H1 (cell line): ENCODE measurements at regions not wholly inside any gene's neighbourhood (a gene's known extent, or its start where the extent isn't known, plus 50 kb on each side); places are given as distances from the start of the nearest gene placed in this dataset.

ENCODE experiments used
- CTCF ChIA-PET: fragments of 300-600 bp; sonication (Branson Sonifier 250); formaldehyde crosslinking; loops from one replicate; lab custom pipeline; 2021; ENCODE audit not compliant: partially characterized antibody; lab: Charles Lee
- POLR2A ChIA-PET: fragments of 300-600 bp; sonication (Branson Sonifier 250); formaldehyde crosslinking; loops from one replicate; lab custom pipeline; 2021; ENCODE audit warnings: inconsistent platforms; ENCODE audit not compliant: partially characterized antibody; lab: Charles Lee
- DNase-seq, 2 experiments: peaks; one replicate each; pipeline versions ENCODE4 v3.0.0 to v3.0.0-alpha.2; 2010 to 2022; ENCODE audit warnings: low spot score in 2 of 2, low read depth in 1 of 2, mixed read lengths in 1 of 2
- FAIRE-seq: peaks from 2 replicates; lab custom pipeline; 2011; peaks lifted over from hg19 to GRCh38; lab: Jason Lieb, UNC
- H2AFZ ChIP-seq: 2 replicates; pipeline ENCODE4 v1.8.1; 2012; ENCODE audit warnings: low read length, inconsistent platforms
- H2AK5ac ChIP-seq: 2 replicates; pipeline ENCODE4 v1.6.1; 2013; ENCODE audit warnings: low read depth, low read length
- H2BK120ac ChIP-seq: replicated peaks from 2 replicates; pipeline ENCODE3; 2013; ENCODE audit warnings: low read depth, low read length, inconsistent platforms
- H2BK12ac ChIP-seq: 2 replicates; pipeline ENCODE4 v1.6.1; 2013; ENCODE audit warnings: low read depth, low read length
- H2BK15ac ChIP-seq: 2 replicates; pipeline ENCODE4 v1.6.1; 2013; ENCODE audit warnings: low read length
- H2BK20ac ChIP-seq: 2 replicates; pipeline ENCODE4 v1.6.1; 2013; ENCODE audit warnings: low read length
- H2BK5ac ChIP-seq: 2 replicates; pipeline ENCODE4 v1.6.1; 2013; ENCODE audit warnings: low read depth, low read length
- H3K14ac ChIP-seq: 2 replicates; pipeline ENCODE4 v1.6.1; 2013; ENCODE audit warnings: inconsistent platforms; ENCODE audit not compliant: insufficient read length
- H3K18ac ChIP-seq: 2 replicates; pipeline ENCODE4 v1.6.1; 2013; ENCODE audit warnings: low read length; ENCODE audit errors: extremely low read depth
- H3K23ac ChIP-seq: 2 replicates; pipeline ENCODE4 v1.6.1; 2013; ENCODE audit warnings: inconsistent platforms; ENCODE audit not compliant: insufficient read length
- H3K23me2 ChIP-seq: 2 replicates; pipeline ENCODE4 v1.6.1; 2013; ENCODE audit warnings: low read depth, low read length
- H3K27ac ChIP-seq: 2 replicates; pipeline ENCODE4 v1.6.1; 2011; ENCODE audit warnings: low read depth, low read length, inconsistent platforms
- H3K27me3 ChIP-seq, 4 experiments: replicated peaks in 1 of 4; 1 replicate in 1 of 4; 2 replicates in 3 of 4; pipeline versions ENCODE4 v1.6.1 to v1.8.1; 2011 to 2013; ENCODE audit warnings: low read length in 3 of 4, mild to moderate bottlenecking in 3 of 4, inconsistent platforms in 2 of 4, mixed read lengths in 2 of 4, moderate library complexity in 1 of 4; ENCODE audit not compliant: control insufficient read depth in 3 of 4, insufficient read depth in 3 of 4; ENCODE audit errors: extremely low read depth in 1 of 4
- H3K36me3 ChIP-seq, 4 experiments: 2 replicates each; pipeline versions ENCODE4 v1.6.1 to v1.8.1; 2011 to 2013; ENCODE audit warnings: mild to moderate bottlenecking in 4 of 4, low read length in 3 of 4, moderate library complexity in 2 of 4, control low read depth in 1 of 4, inconsistent platforms in 1 of 4; ENCODE audit not compliant: insufficient read depth in 4 of 4, control insufficient read depth in 2 of 4
- H3K4ac ChIP-seq: replicated peaks from 2 replicates; pipeline ENCODE3; 2013; ENCODE audit warnings: low read length, low read depth, mixed read lengths, inconsistent platforms; ENCODE audit not compliant: insufficient read length
- H3K4me1 ChIP-seq, 4 experiments: replicated peaks in 1 of 4; 1 replicate in 1 of 4; 2 replicates in 3 of 4; pipeline versions ENCODE4 v1.6.1 to v1.8.1; 2011 to 2013; ENCODE audit warnings: low read length in 3 of 4, inconsistent platforms in 2 of 4, mixed read lengths in 1 of 4; ENCODE audit not compliant: insufficient read depth in 4 of 4, control insufficient read depth in 3 of 4
- H3K4me2 ChIP-seq, 2 experiments: 2 replicates each; pipeline versions ENCODE4 v1.6.1 to v1.8.1; 2011 to 2013; ENCODE audit warnings: low read depth in 2 of 2, low read length in 2 of 2, control low read depth in 1 of 2, inconsistent platforms in 1 of 2, mild to moderate bottlenecking in 1 of 2; ENCODE audit not compliant: insufficient read depth in 1 of 2
- H3K4me3 ChIP-seq, 4 experiments: fragments of 200-600, 300-600 bp in 1 of 4; sonication (generic), shearing (Covaris generic), sonication (Bioruptor Twin) in 1 of 4; 2 replicates each; pipeline versions ENCODE4 v1.5.1 to v1.8.1; 2011 to 2016; ENCODE audit warnings: low read length in 4 of 4, low read depth in 3 of 4, control low read depth in 2 of 4, inconsistent platforms in 2 of 4, mild to moderate bottlenecking in 2 of 4, mixed read lengths in 1 of 4, moderate library complexity in 1 of 4; ENCODE audit not compliant: insufficient read depth in 2 of 4; ENCODE audit errors: extremely low read depth in 1 of 4
- H3K56ac ChIP-seq: replicated peaks from 2 replicates; pipeline ENCODE3; 2013; ENCODE audit warnings: low read depth, mild to moderate bottlenecking, mixed read lengths, low read length, inconsistent platforms; ENCODE audit not compliant: insufficient read length
- H3K79me1 ChIP-seq: 2 replicates; pipeline ENCODE4 v1.6.1; 2013; ENCODE audit warnings: low read depth, low read length, control low read depth
- H3K79me2 ChIP-seq, 2 experiments: 2 replicates each; pipeline versions ENCODE4 v1.6.1 to v1.8.1; 2012 to 2013; ENCODE audit warnings: low read length in 2 of 2, mild to moderate bottlenecking in 2 of 2, inconsistent platforms in 1 of 2; ENCODE audit not compliant: insufficient read depth in 2 of 2, control insufficient read depth in 1 of 2
- H3K9ac ChIP-seq, 4 experiments: replicated peaks in 1 of 4; 1 replicate in 1 of 4; 2 replicates in 3 of 4; pipeline versions ENCODE4 v1.6.1 to v1.8.1; 2011 to 2013; ENCODE audit warnings: low read depth in 3 of 4, low read length in 3 of 4, control low read depth in 2 of 4, mild to moderate bottlenecking in 2 of 4, moderate library complexity in 2 of 4, inconsistent platforms in 1 of 4; ENCODE audit errors: extremely low read depth in 1 of 4
- H3K9me3 ChIP-seq, 2 experiments: 2 replicates each; pipeline versions ENCODE4 v1.6.1 to v1.8.1; 2012 to 2013; ENCODE audit warnings: mild to moderate bottlenecking in 2 of 2, moderate library complexity in 2 of 2, control low read depth in 1 of 2, inconsistent platforms in 1 of 2, low read depth in 1 of 2, low read length in 1 of 2, mixed read lengths in 1 of 2; ENCODE audit not compliant: insufficient read depth in 2 of 2
- H4K20me1 ChIP-seq, 2 experiments: replicated peaks in 1 of 2; 2 replicates each; pipeline versions ENCODE3 to v1.8.1; 2011 to 2013; ENCODE audit warnings: inconsistent platforms in 2 of 2, low read length in 2 of 2, mild to moderate bottlenecking in 1 of 2; ENCODE audit not compliant: insufficient read depth in 2 of 2, control insufficient read depth in 1 of 2
- H4K5ac ChIP-seq: 2 replicates; pipeline ENCODE4 v1.6.1; 2013; ENCODE audit warnings: low read length, low read depth, mixed read lengths, inconsistent platforms; ENCODE audit not compliant: insufficient read length
- H4K8ac ChIP-seq: 2 replicates; pipeline ENCODE4 v1.8.0; 2013; ENCODE audit warnings: mild to moderate bottlenecking, moderate library complexity, low read length, inconsistent platforms; ENCODE audit not compliant: insufficient read depth; ENCODE audit errors: extremely low read depth
- H4K91ac ChIP-seq: replicated peaks from 2 replicates; pipeline ENCODE3; 2013; ENCODE audit warnings: low read length, mixed read lengths, inconsistent platforms; ENCODE audit not compliant: insufficient read length
- GTF2F1 ChIP-seq: IDR thresholded peaks from 2 replicates; pipeline ENCODE4 v1.6.1; 2012; ENCODE audit warnings: low read depth, low read length, improper control_type of control experiment, borderline replicate concordance
- POLR2A ChIP-seq, 2 experiments: IDR thresholded peaks; 1 replicate in 1 of 2; 2 replicates in 1 of 2; pipeline ENCODE4 v1.6.1; 2011; ENCODE audit warnings: low read depth in 2 of 2, low read length in 2 of 2, mild to moderate bottlenecking in 2 of 2; ENCODE audit errors: control extremely low read depth in 1 of 2
- RXRA ChIP-seq: IDR thresholded peaks from 2 replicates; pipeline ENCODE4 v1.6.1; 2011; ENCODE audit warnings: low read depth, mild to moderate bottlenecking, low read length, moderate library complexity; ENCODE audit not compliant: insufficient read depth
- WGBS, 2 experiments: shearing (Covaris generic) in 1 of 2; methylation state at CpG; one replicate each; pipeline versions ENCODE4 v1.1.6 to v1.1.7; 2013 to 2015; ENCODE audit warnings: low lambda C conversion rate in 2 of 2, mixed read lengths in 2 of 2, inconsistent platforms in 1 of 2, low coverage in 1 of 2, missing lambda C conversion rate in 1 of 2; ENCODE audit not compliant: insufficient replicate concordance in 2 of 2, insufficient coverage in 1 of 2, insufficient read length in 1 of 2; ENCODE audit errors: extremely low coverage in 1 of 2, missing lambda C conversion rate in 1 of 2; 5-methylcytosine and 5-hydroxymethylcytosine counted together

DNA sequence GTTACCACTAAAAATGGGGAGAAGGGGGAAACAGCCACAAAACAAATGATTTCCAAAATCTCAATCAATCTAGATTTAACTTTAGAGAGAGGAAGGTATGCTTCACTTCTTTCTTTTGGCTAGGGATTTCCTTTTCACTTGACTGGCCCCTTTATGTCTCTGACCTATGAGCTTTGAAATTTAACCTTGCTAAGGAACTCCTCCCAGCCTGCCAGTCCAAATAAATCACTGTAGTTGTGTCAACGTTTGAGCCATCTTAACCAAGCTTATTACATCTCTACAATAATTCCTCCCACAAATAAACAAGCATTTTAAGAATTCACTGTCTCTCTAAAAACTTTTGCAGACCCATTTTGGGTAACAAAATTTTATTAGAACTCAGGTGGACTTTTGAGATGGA is 315.5 kb upstream of the CELF2 start:
- Histone ChIP-seq H3K4me3 (no peak overlapping the region), H2AK5ac (no peak overlapping the region), H3K9me3 (no peaks in the 10 kb centered on the region; a peak in 1 of 4 replicates), H3K79me2 (no peaks in the 10 kb centered on the region), H3K4ac (no peak overlapping the region), H2BK12ac (no peak overlapping the region), H3K79me1 (no peaks in the 10 kb centered on the region), H2BK5ac (no peak overlapping the region), H3K27me3 (no peaks in the 10 kb centered on the region), H3K27ac (no peak overlapping the region), H4K91ac (no peak overlapping the region), H3K4me1 (peaks cover 0 to 4% (median under 1%) of the 10 kb centered on the region in 4 experiments; a peak in 1 of 7 replicates), H3K23me2 (no peaks in the 10 kb centered on the region), H3K23ac (no peak overlapping the region)
- POLR2A ChIA-PET, result no interaction called here
- 67% methylated on average over 1 of the region's 1 CpG; no CpG with 5 or more reads in 1 of the 2 experiments for WGBS, 2 experiments
- TF ChIP-seq POLR2A (IDR thresholded peaks at IDR 0.05; ENCODE audit: control extremely low read depth in 1 of 2, low read depth in 2 of 2, low read length in 2 of 2), result no peak
- no peak for TF ChIP-seq RXRA
- no peak for TF ChIP-seq GTF2F1
- TF ChIP-seq, all 59 proteins: peak for 0
- no peak overlapping the region for H3K9ac ChIP-seq
- H4K5ac ChIP-seq, result no peak overlapping the region
- no peak overlapping the region for H3K4me2 ChIP-seq
- H3K56ac ChIP-seq, result no peak overlapping the region
- no peak overlapping the region for H3K18ac ChIP-seq
- H2BK20ac ChIP-seq, result no peak overlapping the region
- no peak overlapping the region for H3K14ac ChIP-seq
- no peak overlapping the region for H2BK15ac ChIP-seq
- CTCF ChIA-PET, result interaction anchor here (0.6 kb wide), 1 partner anchor 82 kb away, joined by 3 read pairs; no protein-coding TSS in a partner anchor
- no peak overlapping the region for H2BK120ac ChIP-seq
- FAIRE-seq (no peak), DNase-seq (no peak)
- H4K8ac ChIP-seq, result no peak overlapping the region
- H3K36me3 ChIP-seq, result no peaks in the 10 kb centered on the region
- no peaks in the 10 kb centered on the region for H4K20me1 ChIP-seq
- no peak overlapping the region for H2AFZ ChIP-seq
